ENCODE measurements at regions not wholly inside any gene's neighbourhood (a gene's known extent, or its start where the extent isn't known, plus 50 kb on each side); places are given as distances from the start of the nearest gene placed in this dataset.

DNA sequence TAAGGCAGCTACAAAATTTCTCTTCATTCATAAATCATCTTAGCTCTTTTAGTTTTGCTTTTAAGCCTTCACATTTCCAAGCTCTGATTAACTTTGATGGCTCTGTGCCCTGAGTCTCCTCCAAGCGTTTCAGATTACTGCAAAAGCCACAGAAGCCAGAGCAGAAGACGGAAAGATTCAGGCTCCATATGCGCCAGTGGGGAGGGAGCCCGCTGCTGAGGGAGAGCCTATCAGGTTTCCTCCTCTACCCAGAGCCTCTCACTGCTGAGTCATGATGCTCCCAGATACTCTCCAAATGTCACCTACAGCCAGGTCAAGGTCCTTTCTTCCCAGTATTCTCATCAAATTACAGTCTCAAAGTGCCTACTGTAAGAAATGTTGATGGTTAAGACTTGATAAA lies 193.6 kb downstream of the RAP2A start:
- CTCF ChIA-PET, result no interaction called here
- POLR2A ChIA-PET, result no interaction called here

DNA sequence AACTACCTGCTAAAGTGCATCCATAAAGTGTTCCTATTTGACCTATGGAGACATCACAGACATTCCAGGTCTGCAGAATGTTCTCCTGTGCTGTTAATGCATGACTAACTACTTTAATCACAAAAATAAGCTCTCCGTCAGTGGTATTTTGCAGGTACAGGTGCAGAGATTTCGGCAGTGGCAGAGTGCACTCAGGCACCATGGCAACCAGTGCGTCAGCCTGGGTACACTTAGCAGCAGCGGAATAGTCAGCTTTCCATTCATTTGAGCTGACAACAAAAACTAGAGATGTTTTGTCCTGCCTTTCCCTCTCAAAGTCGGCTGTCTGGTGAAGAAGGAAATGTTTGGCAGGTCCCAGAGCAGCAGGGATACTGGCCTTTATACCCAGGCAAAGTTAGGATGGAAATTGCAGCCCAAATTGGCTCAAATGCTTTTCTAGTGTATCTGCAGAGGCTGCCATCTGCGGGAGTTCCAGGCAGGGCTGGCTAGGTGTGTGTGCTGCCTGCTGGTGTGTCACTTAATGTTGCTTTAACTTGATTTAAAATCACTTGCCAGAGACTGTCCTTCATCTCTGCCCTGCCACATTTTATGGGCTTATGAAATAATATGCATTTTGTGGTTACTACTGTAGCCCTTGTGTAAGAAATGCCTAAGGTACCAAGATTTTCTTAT lies 195.8 kb downstream of the RAP2A start:
- POLR2A ChIA-PET, result no interaction called here
- CTCF ChIA-PET, result no interaction called here

DNA sequence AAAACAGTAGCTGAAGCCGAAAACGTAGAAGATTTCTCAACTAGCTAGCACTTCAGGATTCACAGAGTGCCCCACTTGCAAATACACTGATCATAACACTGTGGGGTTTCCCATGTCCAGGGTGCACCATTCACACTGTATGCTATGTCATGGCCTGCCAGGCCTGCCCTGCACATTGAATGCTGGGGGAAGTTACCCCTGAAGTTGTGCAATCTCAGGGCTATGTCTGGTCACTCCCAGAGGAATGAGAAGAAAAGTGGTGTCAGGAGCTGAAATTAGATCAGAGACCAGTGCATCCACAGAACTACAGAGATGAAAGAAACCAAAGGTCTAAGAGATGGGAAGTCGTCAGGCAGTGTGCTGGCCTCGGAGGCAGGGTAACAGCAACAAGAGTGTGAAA lies 196.8 kb downstream of the RAP2A start:
- ChIA-PET CTCF (no interaction called here), POLR2A (no interaction called here)

DNA sequence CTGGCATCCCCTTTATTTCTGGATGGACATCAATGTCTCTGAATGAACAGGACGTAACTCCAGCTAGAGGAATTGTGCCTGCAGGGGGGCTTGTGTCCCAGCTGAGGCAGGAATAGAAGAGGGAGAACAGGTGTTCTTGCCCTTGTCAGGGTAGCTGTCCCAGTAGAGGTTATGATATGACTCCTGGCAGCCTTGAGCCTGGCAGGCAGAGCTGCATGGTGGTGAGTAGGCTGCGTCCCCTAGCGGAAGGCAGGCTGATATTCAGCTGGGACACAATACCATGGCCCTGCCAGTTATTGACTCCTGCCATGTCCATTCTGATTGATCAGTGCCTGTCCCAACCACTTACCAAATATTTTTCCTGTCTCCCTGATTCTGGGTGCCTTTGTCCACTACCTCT lies 197.2 kb downstream of the RAP2A start:
- POLR2A ChIA-PET, result no interaction called here
- CTCF ChIA-PET, result no interaction called here

DNA sequence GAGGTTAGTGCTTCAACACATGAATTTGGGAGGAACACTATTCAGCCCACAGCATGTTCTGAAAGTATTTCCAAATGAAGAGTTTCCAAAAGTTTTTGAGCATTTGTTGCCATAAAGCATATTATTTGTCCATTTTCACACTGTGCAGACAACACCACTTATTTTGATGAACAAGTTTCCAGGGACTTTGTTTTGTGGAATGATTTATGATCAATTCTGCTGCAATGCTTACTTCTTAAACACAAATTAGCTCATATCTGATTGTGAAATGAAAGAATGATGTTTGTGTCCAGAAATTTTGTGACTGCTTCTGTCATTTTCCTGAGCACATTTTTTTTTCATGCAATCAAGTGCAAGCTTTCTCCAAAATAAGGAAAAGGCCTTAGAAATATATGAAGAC lies 205.3 kb downstream of the RAP2A start:
- ChIA-PET POLR2A (no interaction called here), CTCF (no interaction called here)

DNA sequence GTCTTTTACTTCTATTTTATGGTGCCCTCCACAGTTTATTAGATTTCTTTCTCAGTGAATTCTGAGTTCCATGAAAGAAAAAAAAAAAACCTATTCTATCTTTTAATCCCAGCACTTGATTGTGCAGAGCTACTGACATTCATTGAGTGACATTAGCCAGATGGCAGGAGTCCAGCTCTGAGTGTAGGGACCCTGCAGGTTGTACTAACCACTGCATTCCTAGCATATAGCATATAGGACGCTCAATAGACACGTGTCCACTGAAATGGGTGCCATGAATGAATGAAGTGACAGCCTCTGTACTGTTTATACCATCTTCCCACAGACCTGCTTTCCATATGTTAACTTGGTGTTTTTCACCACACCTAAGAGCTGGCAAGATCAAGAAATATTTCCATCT lies 206.3 kb downstream of the RAP2A start:
- CTCF ChIA-PET, result no interaction called here
- POLR2A ChIA-PET, result no interaction called here

DNA sequence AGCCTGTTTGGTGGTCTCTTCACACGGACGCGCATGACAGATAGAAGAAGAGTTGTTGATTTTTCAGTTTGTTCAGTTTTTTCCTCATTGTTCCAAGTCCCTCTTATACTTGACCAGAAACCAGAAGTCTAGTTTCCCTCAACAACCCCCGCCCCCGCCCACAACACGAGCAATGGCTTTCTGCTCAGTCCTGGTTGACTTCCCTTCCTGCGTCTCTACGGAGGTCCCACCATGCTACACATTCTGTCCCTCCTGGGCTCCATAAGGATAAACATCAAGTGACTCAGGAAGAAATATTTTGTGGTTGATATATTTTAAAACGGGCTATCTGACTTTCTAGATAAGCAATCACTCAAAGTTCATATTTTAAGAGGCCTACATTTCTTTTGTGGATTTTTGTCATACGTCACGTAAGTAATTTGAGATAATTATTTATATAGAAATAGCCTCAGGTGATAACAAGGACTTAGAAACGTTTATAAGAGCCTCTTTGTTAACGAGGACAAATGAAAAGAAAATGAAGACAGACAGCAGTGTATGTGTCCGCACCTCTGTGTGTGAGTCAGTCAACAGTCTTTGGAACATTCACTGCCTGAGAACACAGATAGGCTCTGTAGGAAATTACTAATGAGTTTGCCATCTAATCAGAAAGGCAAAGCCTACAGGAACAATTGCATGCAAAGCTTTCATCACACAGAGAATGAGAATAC lies 214.4 kb downstream of the RAP2A start:
- CTCF ChIA-PET, result no interaction called here
- POLR2A ChIA-PET, result no interaction called here

DNA sequence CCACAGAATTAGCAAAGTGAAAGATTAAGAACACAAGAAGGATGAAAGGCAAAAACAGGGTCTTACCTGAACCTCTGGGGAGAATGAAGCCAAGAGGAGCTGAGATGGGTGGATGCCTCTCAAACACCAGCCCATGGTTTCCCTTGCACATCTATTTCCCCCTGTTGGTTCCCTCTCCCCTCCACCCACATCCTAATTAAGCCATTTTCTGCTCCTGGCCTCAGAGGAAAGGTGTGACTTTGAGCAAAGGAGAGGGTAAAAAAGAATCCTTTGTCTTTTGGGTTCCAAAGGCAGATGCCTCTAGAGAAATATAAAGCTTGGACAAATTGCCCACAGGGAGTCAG lies 214.9 kb downstream of the RAP2A start:
- ChIA-PET CTCF (no interaction called here), POLR2A (no interaction called here)

DNA sequence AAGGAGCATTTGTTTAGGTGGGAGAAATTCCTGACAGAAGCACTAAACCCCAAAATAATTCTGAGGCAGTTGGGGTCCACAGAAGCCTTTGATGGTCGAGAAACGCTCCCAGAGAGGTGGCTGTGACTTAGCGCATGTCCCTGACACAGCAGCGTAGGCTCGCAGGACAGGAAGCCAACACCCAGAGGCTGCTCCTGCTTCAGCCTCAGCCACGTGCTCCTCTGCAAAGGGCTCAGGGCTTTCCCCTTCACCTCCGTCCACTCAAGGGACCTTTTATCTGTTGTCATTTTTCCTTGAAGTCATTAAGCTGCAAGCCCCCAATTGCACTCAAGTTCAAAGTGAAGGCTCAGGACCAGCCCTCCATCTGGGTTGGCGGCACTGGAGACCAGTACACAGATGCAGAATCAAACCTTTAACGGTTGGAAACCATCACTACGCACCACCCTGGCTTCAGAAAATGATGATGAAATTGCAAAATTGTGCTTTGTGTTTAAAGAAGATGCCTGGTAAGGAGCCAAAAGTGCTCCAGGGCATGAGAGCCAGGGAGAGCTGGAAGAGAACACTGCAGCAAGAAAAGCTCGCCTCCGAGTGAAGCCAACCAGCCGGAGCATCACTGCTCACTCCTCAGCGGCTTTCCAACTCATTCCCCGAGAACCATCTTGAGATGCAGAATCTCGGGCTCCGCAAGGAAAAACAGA lies 219.6 kb downstream of the RAP2A start:
- CTCF ChIA-PET, result no interaction called here
- POLR2A ChIA-PET, result no interaction called here

DNA sequence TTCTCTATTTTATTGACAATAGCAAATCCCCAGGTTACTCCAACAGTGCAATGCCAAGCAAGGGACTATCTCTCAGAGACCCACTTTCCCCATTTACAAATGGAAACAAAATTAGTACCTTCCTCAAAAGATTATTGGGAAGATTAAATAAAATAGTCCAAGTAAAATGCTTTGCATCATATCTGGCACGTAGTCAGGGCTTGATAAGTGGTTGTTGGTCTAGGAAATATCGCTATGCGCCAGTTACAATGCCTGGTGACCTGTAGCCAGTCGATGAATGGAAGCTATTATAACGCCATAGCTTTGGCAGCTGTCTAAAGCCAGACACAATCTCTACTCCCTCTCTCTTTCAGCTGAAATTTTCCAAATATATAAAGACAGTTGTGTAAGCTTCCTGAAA lies 220.3 kb downstream of the RAP2A start:
- ChIA-PET CTCF (no interaction called here), POLR2A (no interaction called here)

DNA sequence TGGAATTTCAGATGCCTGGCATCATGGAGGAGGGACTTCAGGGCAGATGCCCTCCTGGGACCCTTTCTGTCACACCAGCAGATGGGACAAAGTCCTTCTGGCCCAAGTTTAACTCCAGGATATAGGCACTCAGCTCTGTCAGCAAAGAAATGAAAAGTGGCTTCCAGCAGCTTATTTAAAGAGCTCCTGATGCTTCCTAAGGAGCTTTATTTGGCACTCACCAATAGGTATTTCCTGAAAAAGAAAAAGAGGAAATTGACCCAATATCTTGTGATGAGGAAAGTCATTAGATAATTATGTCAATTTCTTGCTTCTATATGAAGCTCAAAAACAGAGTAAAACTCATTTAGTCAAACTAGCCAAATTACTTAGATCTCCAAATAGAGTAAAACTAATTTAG lies 224.6 kb downstream of the RAP2A start:
- ChIA-PET CTCF (no interaction called here), POLR2A (no interaction called here)

DNA sequence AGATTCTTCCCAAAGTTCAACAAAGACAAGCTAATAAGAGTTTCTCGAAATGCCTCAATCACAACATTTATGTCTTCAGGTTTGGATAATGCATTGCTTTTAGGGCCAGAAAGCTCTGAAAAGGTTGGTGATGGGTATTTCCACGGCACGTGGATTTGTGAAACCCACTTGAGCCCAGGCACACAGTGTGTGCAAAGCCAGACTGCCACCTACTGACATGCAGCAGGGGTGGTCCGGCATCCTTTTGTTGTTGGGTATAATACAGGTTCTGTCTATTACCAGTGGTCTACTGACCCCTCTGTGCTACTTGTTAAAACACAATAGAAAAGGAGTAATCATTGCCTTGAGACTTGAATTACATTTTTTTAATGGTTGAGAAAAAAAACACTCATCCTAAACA lies 225.6 kb downstream of the RAP2A start:
- CTCF ChIA-PET, result no interaction called here

DNA sequence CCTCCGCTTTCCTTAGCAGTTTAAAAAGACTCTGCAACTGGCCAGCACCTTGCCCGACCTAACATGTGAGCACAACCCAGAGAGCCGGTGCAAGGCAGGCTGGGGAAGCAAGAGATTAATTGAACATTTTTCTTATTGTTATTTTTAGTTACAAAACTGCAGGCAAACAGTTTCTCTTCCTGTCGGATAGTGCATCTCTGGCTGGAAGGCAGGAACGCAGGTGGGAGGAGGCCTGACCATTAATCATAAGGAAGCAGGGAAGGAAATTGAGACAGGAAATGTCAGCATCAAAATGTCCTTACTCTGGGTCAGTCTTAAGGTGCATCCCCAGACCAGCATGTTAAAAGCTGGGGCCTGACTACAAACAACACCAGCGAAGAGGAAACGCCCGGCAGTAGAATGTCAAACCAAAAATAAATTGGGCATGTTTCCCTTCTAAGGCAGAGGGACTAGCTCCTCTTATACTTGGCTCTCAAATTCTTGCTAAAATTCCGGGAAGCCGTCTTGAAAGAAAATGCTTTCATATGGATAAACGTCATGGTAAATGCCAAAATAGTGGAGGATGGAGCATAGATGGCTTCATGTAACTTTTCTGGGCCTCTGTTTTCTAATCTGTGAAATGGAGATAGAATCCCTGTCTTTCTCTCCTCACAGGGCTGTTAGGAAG lies 226.8 kb downstream of the RAP2A start:
- ChIA-PET POLR2A (no interaction called here), CTCF (no interaction called here)

More for the DNA sequence above, 225.6 kb downstream of the RAP2A start:
- POLR2A ChIA-PET, result no interaction called here

DNA sequence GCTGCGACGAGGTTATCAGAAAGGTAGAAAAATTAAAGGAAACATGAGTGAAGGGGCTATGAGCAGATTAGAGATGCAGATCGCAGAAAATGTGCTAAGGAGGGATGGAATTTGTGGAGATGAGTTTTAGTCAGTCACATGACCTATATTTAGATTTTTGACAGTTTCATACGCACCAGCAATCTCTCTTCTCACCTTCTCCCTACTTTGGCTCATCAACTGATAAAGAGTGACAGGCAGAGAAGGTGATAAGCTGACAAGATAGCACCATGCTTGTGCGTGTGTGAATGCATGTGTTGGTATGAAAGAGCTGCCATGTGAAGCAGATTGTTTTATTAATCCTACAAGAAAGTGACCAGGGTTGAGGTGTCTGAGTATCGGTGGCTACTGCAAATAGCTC lies 252.6 kb downstream of the RAP2A start:
- POLR2A ChIA-PET, result no interaction called here
- CTCF ChIA-PET, result no interaction called here

DNA sequence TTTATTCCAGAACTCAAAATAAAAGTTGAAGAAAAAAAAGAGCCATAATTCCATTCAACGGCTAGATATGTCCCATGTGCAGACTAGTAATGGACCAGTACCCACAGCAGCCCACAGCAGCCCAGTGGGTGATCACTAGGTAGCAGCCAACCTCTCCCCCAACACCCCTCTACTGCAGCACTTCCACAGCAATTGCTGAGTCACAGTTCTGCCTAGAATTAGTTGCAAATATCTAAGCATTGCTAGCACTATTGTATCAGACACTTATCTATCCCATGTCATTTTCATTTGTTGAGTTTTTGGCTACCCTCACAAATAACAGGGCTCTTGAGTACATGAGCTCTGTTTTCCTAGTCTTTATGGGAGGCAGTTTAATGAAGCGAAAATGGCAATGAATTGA lies 258.7 kb downstream of the RAP2A start:
- POLR2A ChIA-PET, result no interaction called here
- CTCF ChIA-PET, result no interaction called here

DNA sequence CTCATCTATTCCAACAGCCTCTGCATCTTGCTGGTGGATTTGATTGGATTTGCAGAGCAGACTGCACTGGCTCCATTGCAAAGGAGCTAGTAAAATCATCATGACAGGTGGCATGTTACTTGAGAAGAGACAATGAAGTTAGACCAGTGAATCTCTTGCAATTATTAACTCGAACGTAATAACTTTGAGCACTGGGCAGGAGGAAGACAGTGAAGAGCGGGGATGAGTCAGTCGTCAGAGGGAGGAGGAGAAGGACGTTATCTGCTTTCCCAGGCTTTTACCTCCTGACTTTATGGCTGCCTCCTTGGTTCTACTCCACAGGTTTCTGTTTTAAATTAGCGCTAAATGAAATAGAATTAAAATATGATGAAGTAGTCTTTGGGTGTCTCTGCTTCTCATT lies 257.8 kb upstream of the IPO5 start:
- POLR2A ChIA-PET, result no interaction called here
- CTCF ChIA-PET, result no interaction called here

DNA sequence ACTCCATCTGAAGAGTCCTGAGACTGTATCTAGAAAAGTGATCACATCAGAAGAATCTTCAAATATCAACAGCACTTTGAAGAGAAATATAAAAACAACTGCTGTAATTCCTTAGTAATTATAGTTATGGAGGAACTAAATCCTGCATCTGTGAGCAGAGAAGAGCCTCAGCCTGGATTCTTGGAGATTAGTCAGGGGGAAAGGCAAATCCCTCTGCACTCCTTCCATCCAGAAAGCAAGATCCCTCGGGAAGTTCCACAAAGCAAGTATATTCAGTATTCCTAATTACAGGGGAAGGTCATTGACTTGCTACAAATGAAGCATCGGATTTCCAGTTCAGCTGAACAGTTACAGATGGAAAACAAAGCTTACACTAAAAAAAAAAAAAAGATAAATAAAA lies 256.6 kb upstream of the IPO5 start:
- ChIA-PET CTCF (no interaction called here), POLR2A (no interaction called here)

DNA sequence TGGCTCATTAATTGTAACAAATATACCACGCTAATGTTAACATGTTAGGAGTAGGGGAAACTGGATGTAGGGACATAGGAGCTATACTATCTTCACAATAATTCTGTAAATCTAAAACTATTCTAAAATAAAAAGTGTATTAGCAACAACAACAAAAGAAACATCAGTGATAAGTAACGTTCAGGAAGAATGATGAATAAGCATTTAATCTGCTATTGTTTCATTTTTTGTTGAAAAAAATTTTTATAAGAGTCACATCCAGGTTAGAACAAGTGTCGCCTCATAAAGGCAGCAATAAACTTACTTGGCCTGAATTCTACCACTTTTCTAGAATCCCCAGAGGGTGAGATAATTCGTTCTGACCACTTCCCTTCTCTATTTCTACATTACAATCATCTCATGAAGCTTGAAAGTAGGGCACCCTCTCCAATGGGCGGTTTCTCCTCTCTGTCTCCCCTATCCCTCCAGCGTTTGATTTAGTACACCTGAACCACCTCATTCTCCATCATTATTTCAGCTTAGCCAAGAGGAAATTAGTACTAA lies 253.1 kb upstream of the IPO5 start:
- CTCF ChIA-PET, result no interaction called here
- POLR2A ChIA-PET, result no interaction called here

DNA sequence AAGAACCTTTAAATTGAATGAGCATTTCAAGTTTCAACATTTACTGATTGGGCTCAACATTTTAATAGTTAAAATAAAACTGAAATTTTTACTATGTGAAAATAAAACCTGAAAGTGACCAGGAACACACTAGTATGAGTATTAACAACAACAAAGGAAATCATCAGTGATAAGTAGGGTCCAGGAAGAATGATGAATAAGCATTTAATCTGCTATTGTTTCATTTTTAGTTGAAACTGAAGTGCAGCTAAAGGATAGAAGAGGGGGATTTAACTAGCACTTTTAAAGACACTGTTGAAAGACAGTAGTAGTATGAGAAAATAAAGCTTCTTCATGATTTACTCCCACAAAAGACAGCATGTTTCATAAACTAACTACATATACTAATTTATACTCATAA lies 250.9 kb upstream of the IPO5 start:
- POLR2A ChIA-PET, result no interaction called here
- CTCF ChIA-PET, result no interaction called here

DNA sequence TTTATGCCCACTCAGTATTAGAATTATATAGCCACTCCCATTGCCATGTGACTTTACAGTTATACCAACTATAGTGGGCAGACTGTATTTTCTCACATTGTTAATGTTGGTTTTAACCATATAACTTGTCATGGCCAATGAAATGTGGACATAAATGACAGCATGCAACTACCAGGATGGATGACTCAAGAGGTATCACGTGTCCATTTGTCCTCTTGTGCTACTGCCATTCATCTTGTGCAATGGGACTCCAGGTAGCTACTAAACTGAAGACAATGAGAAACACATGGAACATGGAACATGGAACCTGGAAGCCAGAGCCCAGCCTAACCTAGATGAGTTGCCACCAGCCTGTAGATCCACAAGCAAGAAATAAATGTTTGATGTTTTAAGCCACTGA lies 242.7 kb upstream of the IPO5 start:
- CTCF ChIA-PET, result no interaction called here
- POLR2A ChIA-PET, result no interaction called here

DNA sequence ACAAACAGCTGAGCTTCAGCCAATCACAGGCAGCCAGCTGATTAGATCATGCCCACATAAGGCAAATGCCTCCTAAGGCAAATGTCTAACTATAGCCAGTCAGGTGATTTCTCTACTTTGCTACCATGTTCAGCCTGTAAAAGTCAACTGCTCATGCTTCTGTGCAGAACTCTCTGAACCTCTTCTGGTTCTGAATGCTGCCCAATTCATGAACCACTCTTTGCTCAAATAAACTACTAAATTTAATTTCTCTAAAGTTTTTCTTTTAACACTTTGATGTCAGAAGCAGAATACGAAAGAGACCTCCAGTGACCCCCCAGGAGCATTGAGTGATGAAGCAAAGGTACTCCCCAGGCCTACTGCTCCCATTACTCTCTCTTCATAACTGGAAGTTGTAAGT lies 240.7 kb upstream of the IPO5 start:
- POLR2A ChIA-PET, result no interaction called here
- CTCF ChIA-PET, result no interaction called here
